Gastrocnemius medialis (tissue), 4 donors: ENCODE measurements at regions not wholly inside any gene's neighbourhood (a gene's known extent, or its start where the extent isn't known, plus 50 kb on each side); places are given as distances from the start of the nearest gene placed in this dataset.
A peak's percentile ranks its signal among the peaks of the same experiment; 100 is the strongest.

Experiments
- ATAC-seq, 2 donors: fragments of 150-250 bp; one replicate each; pipeline ENCODE4 v1.9.1; 2016
- DNase-seq, 2 donors: peaks; one replicate each; pipeline ENCODE4 v3.0.0-alpha.2; 2019
- H3K27ac ChIP-seq, 4 donors: fragments of 200-600 bp; sonication (generic); 1 replicate in 1 of 4; 2 replicates in 3 of 4; pipeline ENCODE4 v1.5.1; 2016 to 2018; ENCODE audit warnings: mild to moderate bottlenecking in 2 of 4, moderate library complexity in 1 of 4
- H3K27me3 ChIP-seq, 3 donors: fragments of 200-600 bp; sonication (generic) in 2 of 3; 1 replicate in 1 of 3; 2 replicates in 2 of 3; pipeline versions ENCODE4 v1.5.1 to v1.6.0; 2016 to 2019; ENCODE audit warnings: mild to moderate bottlenecking in 1 of 3, moderate library complexity in 1 of 3
- H3K36me3 ChIP-seq, 2 donors: fragments of 200-600 bp; sonication (generic) in 1 of 2; one replicate each; pipeline ENCODE4 v1.5.1; 2017 to 2018
- H3K4me1 ChIP-seq, 2 donors: fragments of 200-600 bp; sonication (generic) in 1 of 2; one replicate each; pipeline ENCODE4 v1.5.1; 2016 to 2017; ENCODE audit warnings: mild to moderate bottlenecking in 2 of 2
- H3K4me3 ChIP-seq, 4 donors: fragments of 200-600 bp; sonication (generic) in 3 of 4; 1 replicate in 1 of 4; 2 replicates in 3 of 4; pipeline ENCODE4 v1.5.1; 2016 to 2019; ENCODE audit warnings: mild to moderate bottlenecking in 2 of 4
- H3K9me3 ChIP-seq, 3 donors: fragments of 200-600 bp; sonication (generic) in 2 of 3; 1 replicate in 1 of 3; 2 replicates in 2 of 3; pipeline ENCODE4 v1.5.1; 2016 to 2019
- POLR2A ChIP-seq, 2 donors: fragments of 450-650 bp; IDR thresholded peaks; one replicate each; pipeline ENCODE4 v1.6.1; 2017; ENCODE audit warnings: antibody characterized with exemption in 2 of 2, mild to moderate bottlenecking in 2 of 2, moderate library complexity in 2 of 2
- in situ Hi-C, 4 donors: fragments of 200-750 bp; cut with MboI; loops; one replicate each; pipeline versions ENCODE4 v1.15.0 to v1.8.0; 2017; ENCODE audit warnings: low sequenced_read_pairs in 4 of 4
- intact Hi-C: fragments of 100-400 bp; cut with DNase I; formaldehyde crosslinking; loops from one replicate; pipeline ENCODE4 v1.15.1; 2023; ENCODE audit warnings: low total_unique reads
- TF ChIP-seq, protein P1 (sequence below), 5 experiments: fragments of 450-650 bp in 3 of 5; fragments of 200-600 bp in 2 of 5; sonication (generic) in 2 of 5; IDR thresholded peaks in 4 of 5; conservative IDR thresholded peaks in 1 of 5; 1 replicate in 4 of 5; 2 replicates in 1 of 5; pipeline ENCODE4 v1.5.1; 2016 to 2019; ENCODE audit warnings: antibody characterized with exemption in 5 of 5, mild to moderate bottlenecking in 3 of 5, moderate library complexity in 3 of 5

DNA sequence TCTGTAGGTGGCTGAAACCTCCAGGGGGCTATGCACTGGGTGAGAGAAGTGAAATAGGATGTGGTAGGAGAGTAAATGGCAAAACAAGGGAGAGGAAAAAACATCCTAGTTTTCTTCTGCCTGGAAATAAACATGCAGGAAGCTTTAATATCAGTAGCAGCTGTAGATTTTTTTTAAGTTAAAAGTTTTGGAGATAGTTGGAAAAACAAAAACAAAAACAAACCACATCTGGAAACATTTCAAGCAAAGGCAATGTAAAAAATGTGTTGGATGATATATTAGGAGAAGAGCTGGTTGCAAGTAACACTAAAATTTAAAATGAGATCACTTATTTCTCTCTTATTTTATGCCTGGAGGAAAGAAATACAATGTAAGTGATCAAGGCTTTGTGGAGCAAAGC is 388.0 kb downstream of the SPRY1 start:
- H3K36me3 ChIP-seq = no peaks in the 10 kb centered on the region
- H3K27ac ChIP-seq = peak overlapping the region; percentile 55 to 79 (median 72)
- TF ChIP-seq POLR2A (IDR thresholded peaks at IDR 0.05) = no peak
- TF ChIP-seq, protein P1, sequence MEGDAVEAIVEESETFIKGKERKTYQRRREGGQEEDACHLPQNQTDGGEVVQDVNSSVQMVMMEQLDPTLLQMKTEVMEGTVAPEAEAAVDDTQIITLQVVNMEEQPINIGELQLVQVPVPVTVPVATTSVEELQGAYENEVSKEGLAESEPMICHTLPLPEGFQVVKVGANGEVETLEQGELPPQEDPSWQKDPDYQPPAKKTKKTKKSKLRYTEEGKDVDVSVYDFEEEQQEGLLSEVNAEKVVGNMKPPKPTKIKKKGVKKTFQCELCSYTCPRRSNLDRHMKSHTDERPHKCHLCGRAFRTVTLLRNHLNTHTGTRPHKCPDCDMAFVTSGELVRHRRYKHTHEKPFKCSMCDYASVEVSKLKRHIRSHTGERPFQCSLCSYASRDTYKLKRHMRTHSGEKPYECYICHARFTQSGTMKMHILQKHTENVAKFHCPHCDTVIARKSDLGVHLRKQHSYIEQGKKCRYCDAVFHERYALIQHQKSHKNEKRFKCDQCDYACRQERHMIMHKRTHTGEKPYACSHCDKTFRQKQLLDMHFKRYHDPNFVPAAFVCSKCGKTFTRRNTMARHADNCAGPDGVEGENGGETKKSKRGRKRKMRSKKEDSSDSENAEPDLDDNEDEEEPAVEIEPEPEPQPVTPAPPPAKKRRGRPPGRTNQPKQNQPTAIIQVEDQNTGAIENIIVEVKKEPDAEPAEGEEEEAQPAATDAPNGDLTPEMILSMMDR (IDR thresholded peaks at IDR 0.05 in 4 of 5, conservative IDR thresholded peaks at IDR 0.05 in 1 of 5) = no peak
- ATAC-seq (no peak), DNase-seq (no peak)
- no peak overlapping the region for H3K4me3 ChIP-seq
- intact Hi-C loops (loop anchor here (1.0 to 5.0 kb wide), 2 partner anchors 111 to 243 kb away; no protein-coding TSS in a partner anchor), in situ Hi-C loops (no loop called here)
- H3K27me3 ChIP-seq = no peaks in the 10 kb centered on the region
- peaks cover 18 to 30% of the 10 kb centered on the region in 2 donors for H3K4me1 ChIP-seq
- no peaks in the 10 kb centered on the region for H3K9me3 ChIP-seq

- no peaks in the 10 kb centered on the region for H3K27me3 ChIP-seq
- H3K4me1 ChIP-seq = peaks cover 18 to 31% of the 10 kb centered on the region in 2 donors
- no peaks in the 10 kb centered on the region for H3K36me3 ChIP-seq
- no peak overlapping the region for H3K4me3 ChIP-seq
- ATAC-seq (peak; percentile 79 to 92), DNase-seq (peak; percentile 64 to 81)
- intact Hi-C loops = loop anchor here (1.0 to 5.0 kb wide), 2 partner anchors 112 to 242 kb away; no protein-coding TSS in a partner anchor
- in situ Hi-C loops = no loop called here
- no peaks in the 10 kb centered on the region for H3K9me3 ChIP-seq
- peak overlapping the region; percentile 68 to 79 (median 72) for H3K27ac ChIP-seq
- no peak for TF ChIP-seq POLR2A (IDR thresholded peaks at IDR 0.05)
- TF ChIP-seq, protein P1 (IDR thresholded peaks at IDR 0.05 in 4 of 5, conservative IDR thresholded peaks at IDR 0.05 in 1 of 5) = no peak
Measured at GRCh38 chr4:123785538-123785937, 388.9 kb downstream of the SPRY1 start.

DNA sequence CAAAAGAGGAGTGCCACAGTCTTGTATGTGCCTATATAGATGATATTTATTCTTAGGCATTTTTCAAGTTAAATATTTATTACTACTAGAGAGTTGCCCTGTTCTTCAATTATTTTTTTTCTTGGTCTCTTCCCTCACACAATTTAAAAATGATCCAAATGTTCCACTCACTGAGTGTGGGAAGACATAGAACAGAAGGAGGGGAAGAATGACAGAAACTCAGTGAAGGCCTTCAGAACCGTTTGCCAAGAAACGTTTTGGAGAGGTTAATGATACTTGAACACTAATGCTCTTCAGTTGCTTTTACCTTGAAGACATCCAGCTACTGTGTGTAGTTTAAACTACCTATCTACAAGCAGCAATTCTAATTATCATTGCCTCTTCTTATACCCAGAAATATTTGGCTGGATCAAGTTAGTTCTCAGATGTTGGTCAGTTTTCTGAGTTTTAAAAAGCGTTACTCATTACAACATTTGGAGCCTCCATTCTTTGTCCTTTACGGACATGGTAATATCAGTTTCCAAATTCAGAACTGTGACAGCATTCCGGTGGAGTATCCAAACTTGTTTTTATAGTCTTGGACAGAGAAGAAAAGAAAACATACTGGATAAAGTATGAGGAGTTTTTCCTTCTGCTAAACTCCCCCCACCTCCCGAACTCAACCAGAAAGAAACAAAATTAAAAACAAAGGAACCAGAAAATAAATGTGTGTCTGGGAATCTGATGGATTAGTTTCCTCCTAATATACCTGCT is 389.7 kb downstream of the SPRY1 start:
- Histone ChIP-seq H3K27ac (peak overlapping the region; percentile 68 to 79 (median 72)), H3K4me3 (peak overlapping the region in 3 of 4 donors; percentile 6 to 18 (median 12)), H3K9me3 (no peaks in the 10 kb centered on the region), H3K36me3 (no peaks in the 10 kb centered on the region), H3K4me1 (peaks cover 18 to 35% of the 10 kb centered on the region in 2 donors), H3K27me3 (no peaks in the 10 kb centered on the region)
- TF ChIP-seq POLR2A (IDR thresholded peaks at IDR 0.05) = no peak
- TF ChIP-seq, protein P1 (IDR thresholded peaks at IDR 0.05 in 4 of 5, conservative IDR thresholded peaks at IDR 0.05 in 1 of 5) = no peak
- ATAC-seq = peak in 1 of 2 donors; percentile 25
- in situ Hi-C loops = no loop called here
- DNase-seq = no peak
- intact Hi-C loops = loop anchor here (2.0 to 5.0 kb wide), 2 partner anchors 30 to 241 kb away; no protein-coding TSS in a partner anchor

DNA sequence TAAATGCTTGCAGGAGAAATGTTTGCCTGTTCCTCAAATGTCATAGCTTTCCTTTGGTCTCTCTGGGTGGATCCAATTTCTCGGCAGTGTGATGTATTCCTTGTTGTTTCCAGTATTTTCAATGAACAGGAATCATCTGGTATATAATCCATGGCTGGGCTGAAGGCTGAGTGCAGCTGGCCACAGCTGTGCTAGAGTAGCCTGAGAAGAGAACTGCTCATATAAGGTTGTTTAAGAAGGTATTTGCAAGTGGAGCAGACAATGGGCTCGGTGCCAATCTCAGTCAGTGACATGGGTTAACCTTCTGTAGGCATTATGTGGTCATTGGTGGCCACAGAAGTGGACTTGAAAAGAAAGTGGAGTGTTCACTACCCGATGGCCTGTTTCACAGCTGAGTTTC is 390.3 kb downstream of the SPRY1 start:
- peak overlapping the region in 2 of 4 donors; percentile 12 to 18 for H3K4me3 ChIP-seq
- ATAC-seq = peak in 1 of 2 donors; percentile 4
- intact Hi-C loops (loop anchor here (2.0 to 5.0 kb wide), 2 partner anchors 30 to 240 kb away; no protein-coding TSS in a partner anchor), in situ Hi-C loops (no loop called here)
- H3K27me3 ChIP-seq = no peaks in the 10 kb centered on the region
- H3K9me3 ChIP-seq = no peaks in the 10 kb centered on the region
- DNase-seq = no peak
- peaks cover 18 to 35% of the 10 kb centered on the region in 2 donors for H3K4me1 ChIP-seq
- TF ChIP-seq, protein P1 (IDR thresholded peaks at IDR 0.05 in 4 of 5, conservative IDR thresholded peaks at IDR 0.05 in 1 of 5) = no peak
- TF ChIP-seq POLR2A (IDR thresholded peaks at IDR 0.05) = no peak
- H3K27ac ChIP-seq = peak overlapping the region; percentile 68 to 79 (median 72)
- H3K36me3 ChIP-seq = no peaks in the 10 kb centered on the region
